HL-60/S4 (cell line): ENCODE measurements at regions not wholly inside any gene's neighbourhood (a gene's known extent, or its start where the extent isn't known, plus 50 kb on each side); places are given as distances from the start of the nearest gene placed in this dataset.
"Not testable (repeated sequence)": the region's sequence is repeated elsewhere in the genome, so short reads cannot be mapped to it uniquely, and the experiment has no call there.

Source experiments
- in situ Hi-C: fragments of 300-500 bp; cut with MboI; formaldehyde crosslinking; loops from 2 replicates; pipeline ENCODE4 v1.14.3; 2022; ENCODE audit warnings: low sequenced_read_pairs

DNA sequence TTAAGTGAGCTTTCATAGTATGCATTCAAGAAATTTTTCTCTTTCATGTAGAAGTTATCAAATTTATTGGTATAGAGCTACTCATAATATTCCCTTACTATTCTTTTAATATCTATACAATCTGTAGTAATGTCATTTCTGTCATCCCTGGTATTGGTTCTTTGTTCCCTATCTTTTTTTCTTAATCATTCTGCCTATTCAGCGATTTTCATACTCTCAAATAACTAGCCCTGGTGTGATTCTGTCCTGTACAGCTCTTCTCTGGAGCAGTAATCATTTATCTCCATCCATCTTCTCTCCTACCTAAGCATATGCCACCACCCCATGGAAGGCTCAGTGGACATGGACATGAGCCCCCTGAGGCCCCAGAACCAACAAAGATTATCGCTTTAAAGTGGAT is 213.2 kb upstream of the NEBL start:
- in situ Hi-C loops = no loop called here

DNA sequence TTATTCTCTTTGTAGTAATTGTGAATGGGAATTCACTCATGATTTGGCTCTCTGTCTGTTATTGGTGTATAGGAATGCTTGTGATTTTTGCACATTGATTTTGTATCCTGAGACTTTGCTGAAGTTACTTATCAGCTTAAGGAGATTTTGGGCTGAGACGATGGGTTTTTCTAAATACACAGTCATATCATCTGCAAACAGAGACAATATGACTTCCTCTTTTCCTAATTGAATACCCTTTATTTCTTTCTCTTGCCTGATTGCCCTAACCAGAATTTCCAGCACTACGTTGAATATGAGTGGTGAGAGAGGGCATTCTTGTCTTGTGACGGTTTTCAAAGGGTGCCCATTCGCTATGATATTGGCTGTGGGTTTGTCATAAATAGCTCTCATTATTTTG is 209.8 kb upstream of the NEBL start:
- in situ Hi-C loops = not testable (repeated sequence)

DNA sequence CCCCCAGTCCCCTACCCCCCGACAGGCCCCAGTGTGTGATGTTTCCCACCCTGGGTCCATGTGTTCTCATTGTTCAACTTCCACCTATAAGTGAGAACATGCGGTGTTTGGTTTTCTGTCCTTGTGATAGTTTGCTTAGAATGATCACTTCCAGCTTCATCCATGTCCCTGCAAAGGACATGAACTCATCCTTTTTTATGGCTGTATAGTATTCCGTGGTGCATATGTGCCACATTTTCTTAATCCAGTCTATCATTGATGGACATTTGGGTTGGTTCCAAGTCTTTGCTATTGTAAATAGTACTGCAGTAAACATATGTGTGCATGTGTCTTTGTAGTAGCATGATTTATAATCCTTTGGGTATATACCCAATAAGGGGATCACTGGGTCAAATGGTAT is 208.2 kb upstream of the NEBL start:
- in situ Hi-C loops = not testable (repeated sequence)

DNA sequence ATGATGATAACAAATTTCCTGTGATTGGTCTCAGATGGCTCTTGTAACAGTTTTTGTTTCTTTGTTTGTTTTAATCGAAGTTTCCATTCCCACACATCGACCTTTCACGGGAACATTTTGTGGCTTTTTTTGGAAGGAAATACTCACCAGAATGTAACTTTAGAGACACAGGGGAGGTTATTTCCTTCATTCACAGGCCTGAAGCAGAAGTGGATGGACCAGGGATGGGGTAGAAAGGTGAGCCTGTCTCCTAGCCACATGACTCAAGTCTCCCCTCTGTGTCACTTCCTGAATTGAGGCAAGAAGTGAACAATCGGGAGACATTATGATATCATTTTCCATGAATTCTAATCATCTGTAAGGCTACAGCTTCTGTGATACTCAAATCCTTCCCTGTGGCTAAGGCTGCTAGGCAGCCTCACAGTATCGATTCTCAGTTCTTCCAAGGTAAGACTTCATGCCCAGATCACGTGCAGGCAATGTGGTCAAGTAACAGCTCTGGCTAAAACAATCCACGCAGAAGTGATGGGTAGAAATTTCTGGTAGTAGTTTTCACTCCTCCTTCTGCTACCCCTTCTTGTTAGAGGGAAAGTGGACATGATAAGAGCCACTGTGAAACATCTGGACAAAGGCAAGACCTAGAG is 203.9 kb upstream of the NEBL start:
- in situ Hi-C loops = no loop called here

- in situ Hi-C loops = no loop called here
Observed at GRCh38 chr10:21100190-21100589, 203.1 kb upstream of the NEBL start.

- in situ Hi-C loops = no loop called here
Observed at GRCh38 chr10:21099291-21100062, 202.4 kb upstream of the NEBL start.

- in situ Hi-C loops = no loop called here
Observed at GRCh38 chr10:21097926-21098355, 200.8 kb upstream of the NEBL start.

DNA sequence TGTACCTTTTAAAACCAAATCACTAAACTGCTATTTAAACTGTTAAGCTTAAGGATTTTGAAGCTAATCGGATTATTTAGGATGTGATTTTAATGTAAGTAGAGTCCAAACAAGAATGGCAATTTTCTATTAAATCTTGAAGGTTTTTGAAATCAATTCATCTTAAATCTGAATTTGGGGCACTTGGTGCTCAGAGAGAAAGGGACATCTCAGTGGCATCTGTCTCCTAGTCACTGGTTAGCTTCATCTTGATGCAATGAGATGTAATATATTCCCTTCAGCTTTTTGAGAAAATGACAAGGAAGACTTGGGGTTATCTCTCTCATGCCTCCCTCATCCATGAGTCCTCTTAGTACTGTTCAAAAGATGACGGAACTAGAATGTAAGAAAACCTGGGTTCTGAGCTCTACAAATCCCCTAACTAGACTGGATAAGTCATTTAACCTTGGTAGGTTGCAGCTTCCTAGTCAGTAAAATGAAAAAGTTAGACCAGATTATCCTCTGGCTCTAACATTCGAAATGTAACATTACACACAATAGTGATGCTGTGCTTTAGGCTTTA is 198.5 kb upstream of the NEBL start:
- in situ Hi-C loops = no loop called here

DNA sequence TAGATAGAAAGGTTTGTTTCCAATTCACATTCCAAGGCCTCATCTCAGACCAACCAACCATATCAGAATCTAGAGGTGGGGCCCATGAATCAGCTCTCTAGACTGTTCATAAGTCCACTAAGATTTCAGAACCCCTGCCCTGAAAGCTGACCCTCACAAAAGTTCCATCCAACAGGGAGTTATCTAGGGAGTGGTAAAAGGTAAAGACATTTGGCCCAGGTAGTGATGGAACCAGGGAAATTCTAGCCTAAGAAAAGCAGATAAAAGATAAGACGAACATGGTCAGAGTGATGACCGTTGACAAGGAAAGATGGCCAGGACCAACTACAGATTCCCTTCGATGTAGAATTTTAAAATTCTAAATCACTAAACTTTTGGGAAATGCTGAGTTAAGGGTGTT is 198.0 kb upstream of the NEBL start:
- in situ Hi-C loops = no loop called here

- in situ Hi-C loops = no loop called here
Observed at GRCh38 chr10:21092683-21093524, 195.8 kb upstream of the NEBL start.

DNA sequence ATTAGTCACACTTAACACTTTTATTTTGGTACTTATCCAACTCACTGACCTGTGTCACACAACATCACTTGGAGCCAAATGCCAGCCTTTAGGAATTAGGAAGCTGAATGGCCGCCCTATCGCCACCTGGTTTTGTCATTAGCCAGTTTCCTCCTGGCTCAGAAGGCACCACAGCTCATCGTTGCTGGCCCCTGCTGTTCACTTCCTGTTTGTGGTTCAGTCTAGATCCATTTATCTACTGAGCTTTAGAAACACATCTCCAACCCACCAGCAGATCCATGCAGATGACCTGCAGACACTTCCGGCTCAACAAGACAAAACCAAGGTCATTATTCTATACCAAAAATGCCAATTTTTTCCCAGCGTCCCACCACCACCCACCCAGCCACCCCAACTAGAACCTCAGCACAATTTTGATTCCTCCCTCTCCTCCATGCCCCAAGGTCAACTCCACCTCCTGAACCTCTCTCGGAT is 193.5 kb upstream of the NEBL start:
- in situ Hi-C loops = no loop called here

GRCh38 chr10:21087476-21087875 is 190.4 kb upstream of the NEBL start:
- in situ Hi-C loops = no loop called here

- in situ Hi-C loops = loop anchor here (5.0 kb wide), 1 partner anchor 188 kb away; no protein-coding TSS in a partner anchor
Observed at GRCh38 chr10:21084700-21085099, 187.6 kb upstream of the NEBL start.

DNA sequence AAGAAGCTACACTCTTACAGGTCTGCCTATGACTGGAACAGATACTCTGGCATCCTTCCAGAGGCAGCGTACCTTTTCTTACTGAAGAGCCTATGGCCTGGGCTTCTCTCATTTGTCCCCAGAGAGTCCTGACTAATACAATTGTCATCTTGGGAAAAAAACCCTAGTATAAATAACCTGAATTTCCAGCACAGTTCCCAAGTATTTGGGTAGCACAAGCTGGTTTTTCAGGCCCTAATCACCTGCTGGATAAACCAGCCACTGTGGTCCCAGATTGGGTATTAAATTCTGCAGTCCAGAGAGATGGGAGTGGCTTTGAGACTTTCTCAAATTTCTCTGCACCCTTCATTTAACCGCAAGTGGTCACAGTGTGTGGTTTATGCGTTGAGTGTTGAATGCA is 186.8 kb upstream of the NEBL start:
- in situ Hi-C loops = loop anchor here (5.0 kb wide), 1 partner anchor 188 kb away; no protein-coding TSS in a partner anchor

GRCh38 chr10:21082206-21082605 is 185.1 kb upstream of the NEBL start:
- in situ Hi-C loops = loop anchor here (5.0 kb wide), 1 partner anchor 190 kb away; no protein-coding TSS in a partner anchor

- in situ Hi-C loops = loop anchor here (5.0 kb wide), 1 partner anchor 192 kb away; no protein-coding TSS in a partner anchor
Observed at GRCh38 chr10:21080261-21080660, 183.2 kb upstream of the NEBL start.

GRCh38 chr10:21079330-21079658 is 182.2 kb upstream of the NEBL start:
- in situ Hi-C loops = no loop called here

DNA sequence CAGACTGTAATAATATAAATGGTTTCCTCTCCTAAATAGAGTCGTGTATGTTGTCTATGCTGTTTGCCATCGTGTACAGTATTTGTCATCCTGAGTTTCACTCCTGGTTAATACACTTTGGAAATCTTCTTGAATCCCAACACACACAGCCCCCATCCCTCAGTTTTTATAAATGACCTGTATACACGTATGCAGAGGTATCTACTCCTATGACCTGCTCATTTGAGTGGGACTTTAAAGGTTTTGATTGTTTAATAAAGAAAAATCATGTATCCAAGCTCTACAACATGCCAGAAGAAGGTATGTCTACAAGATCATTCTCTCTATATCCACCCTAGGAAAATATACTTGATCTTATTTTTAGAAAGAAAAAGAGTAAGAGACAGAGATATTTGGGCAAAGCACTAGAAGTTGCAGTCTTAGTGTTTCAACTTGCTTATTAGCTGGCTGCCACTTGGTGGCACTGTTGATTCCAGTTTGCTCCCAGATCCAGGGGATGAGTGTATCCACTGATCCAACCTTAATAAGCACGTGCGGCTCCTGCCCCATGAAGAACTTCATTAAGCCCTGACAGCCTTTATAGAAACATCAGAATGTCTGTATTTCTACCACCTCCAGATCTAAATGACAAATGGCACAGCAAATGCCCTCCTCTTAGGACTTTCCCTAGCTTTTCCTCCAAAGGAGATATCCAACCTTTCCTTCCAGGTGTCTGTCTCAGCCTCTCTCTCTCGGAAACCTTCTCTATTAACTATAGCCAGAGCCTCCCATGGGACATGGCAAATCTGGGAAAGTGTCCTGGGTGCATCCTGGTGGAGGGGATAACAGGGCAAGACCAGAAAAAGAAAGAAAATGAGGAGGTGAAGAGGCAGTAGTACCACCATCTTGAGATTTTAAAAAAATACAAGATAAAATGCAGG is 181.6 kb upstream of the NEBL start:
- in situ Hi-C loops = no loop called here

DNA sequence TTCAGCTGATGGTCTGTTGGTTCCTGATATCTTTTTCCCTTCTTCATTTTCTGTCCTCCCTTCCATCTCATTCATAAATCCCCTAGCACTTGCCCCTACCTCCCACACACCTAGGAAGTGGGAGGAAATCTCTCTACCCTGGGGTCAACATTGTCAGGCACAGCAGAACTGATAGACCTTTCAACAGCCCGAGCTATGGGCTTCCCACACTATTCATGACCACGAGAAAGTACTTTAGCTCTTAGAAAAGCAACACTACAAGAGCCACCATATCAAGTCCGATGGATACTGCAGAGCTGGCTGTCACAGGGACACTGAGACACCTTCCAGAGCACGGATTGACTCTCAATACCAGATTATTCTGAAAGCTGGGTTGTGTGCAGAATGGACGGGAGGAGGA is 180.6 kb upstream of the NEBL start:
- in situ Hi-C loops = no loop called here

- in situ Hi-C loops = no loop called here
Observed at GRCh38 chr10:21076381-21076780, 179.3 kb upstream of the NEBL start.
